ENCODE measurements at regions not wholly inside any gene's neighbourhood (a gene's known extent, or its start where the extent isn't known, plus 50 kb on each side); places are given as distances from the start of the nearest gene placed in this dataset.

DNA sequence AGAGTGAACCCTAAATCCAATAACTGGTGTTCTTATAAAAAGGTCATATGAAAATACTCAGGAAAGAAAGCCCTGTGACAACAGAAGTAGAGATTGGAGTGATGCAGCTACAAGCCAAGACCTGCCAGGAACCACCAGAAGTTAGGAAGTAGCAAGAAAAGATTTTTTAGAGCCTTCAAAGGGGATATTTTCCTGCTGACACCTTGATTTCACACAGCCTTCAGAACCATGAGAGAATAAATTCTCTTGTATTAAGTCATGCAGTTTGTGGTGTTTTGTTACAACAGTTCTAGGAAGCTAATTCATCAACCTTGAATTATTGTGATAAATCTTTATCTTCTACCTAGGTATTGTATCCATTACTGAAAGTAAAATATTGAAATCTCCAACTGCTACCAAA lies 81.0 kb downstream of the HYCC1 start:
- no peak for DNase-seq (ENCODE audit: low spot score)
- Histone ChIP-seq H3K27ac (no peak overlapping the region), H3K9me3 (peaks cover 0 to 5% of the 10 kb centered on the region in 2 donors), H3K36me3 (no peaks in the 10 kb centered on the region), H3K4me1 (peaks cover 0 to 15% of the 10 kb centered on the region in 2 donors), H3K4me3 (no peak overlapping the region), H3K27me3 (no peaks in the 10 kb centered on the region)
- TF ChIP-seq, protein P1, sequence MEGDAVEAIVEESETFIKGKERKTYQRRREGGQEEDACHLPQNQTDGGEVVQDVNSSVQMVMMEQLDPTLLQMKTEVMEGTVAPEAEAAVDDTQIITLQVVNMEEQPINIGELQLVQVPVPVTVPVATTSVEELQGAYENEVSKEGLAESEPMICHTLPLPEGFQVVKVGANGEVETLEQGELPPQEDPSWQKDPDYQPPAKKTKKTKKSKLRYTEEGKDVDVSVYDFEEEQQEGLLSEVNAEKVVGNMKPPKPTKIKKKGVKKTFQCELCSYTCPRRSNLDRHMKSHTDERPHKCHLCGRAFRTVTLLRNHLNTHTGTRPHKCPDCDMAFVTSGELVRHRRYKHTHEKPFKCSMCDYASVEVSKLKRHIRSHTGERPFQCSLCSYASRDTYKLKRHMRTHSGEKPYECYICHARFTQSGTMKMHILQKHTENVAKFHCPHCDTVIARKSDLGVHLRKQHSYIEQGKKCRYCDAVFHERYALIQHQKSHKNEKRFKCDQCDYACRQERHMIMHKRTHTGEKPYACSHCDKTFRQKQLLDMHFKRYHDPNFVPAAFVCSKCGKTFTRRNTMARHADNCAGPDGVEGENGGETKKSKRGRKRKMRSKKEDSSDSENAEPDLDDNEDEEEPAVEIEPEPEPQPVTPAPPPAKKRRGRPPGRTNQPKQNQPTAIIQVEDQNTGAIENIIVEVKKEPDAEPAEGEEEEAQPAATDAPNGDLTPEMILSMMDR (IDR thresholded peaks at IDR 0.05) = no peak

- Histone ChIP-seq H3K4me3 (no peak overlapping the region), H3K36me3 (no peaks in the 10 kb centered on the region), H3K27me3 (no peaks in the 10 kb centered on the region), H3K4me1 (peaks cover 0 to 15% of the 10 kb centered on the region in 2 donors), H3K9me3 (peaks cover 0 to 5% of the 10 kb centered on the region in 2 donors), H3K27ac (no peak overlapping the region)
- TF ChIP-seq, protein P1 (IDR thresholded peaks at IDR 0.05) = no peak
- no peak for DNase-seq (ENCODE audit: low spot score)
Observed at GRCh38 chr7:22931011-22931410, 82.9 kb downstream of the HYCC1 start.

GRCh38 chr7:22922307-22922706 lies 91.6 kb downstream of the HYCC1 start:
- no peak for DNase-seq (ENCODE audit: low spot score)
- TF ChIP-seq, protein P1 (IDR thresholded peaks at IDR 0.05) = no peak
- Histone ChIP-seq H3K4me1 (no peaks in the 10 kb centered on the region), H3K27me3 (no peaks in the 10 kb centered on the region), H3K9me3 (no peaks in the 10 kb centered on the region), H3K4me3 (no peak overlapping the region), H3K36me3 (no peaks in the 10 kb centered on the region), H3K27ac (no peak overlapping the region)

DNA sequence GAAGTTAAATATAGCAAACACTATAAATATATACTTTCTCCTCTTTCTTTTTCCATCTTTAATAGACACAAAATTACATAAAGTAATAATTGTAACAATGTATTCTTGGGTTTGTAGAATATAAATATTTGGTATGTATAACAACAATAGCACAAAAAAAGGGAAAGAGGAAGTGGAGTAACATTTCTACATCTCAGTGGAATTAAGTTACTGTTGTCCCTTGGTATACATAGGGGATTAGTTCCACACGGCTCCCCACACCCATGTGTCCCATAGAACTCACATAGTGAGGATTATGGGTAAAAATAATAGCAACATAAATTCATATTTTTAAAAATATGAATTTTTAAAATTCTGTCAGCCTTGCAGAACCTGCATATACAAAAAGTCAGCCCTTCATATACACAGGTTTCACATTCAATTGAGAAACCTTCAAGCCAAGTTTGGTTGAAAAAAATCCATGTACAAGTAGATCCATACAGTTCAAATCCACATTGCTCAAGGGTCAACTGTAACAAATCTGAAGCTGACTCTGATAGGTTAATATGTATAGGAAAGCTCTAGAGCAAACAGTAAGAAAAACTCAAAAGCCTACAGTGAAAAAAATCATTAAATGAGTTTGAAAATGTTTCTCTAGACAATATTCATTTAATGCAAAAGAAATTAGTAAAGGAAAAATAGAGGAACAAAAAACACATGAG lies 92.4 kb downstream of the HYCC1 start:
- H3K27me3 ChIP-seq = no peaks in the 10 kb centered on the region
- H3K9me3 ChIP-seq = no peaks in the 10 kb centered on the region
- H3K4me3 ChIP-seq = no peak overlapping the region
- no peaks in the 10 kb centered on the region for H3K4me1 ChIP-seq
- no peak for DNase-seq (ENCODE audit: low spot score)
- TF ChIP-seq, protein P1 (IDR thresholded peaks at IDR 0.05) = no peak
- H3K36me3 ChIP-seq = no peaks in the 10 kb centered on the region
- no peak overlapping the region for H3K27ac ChIP-seq

DNA sequence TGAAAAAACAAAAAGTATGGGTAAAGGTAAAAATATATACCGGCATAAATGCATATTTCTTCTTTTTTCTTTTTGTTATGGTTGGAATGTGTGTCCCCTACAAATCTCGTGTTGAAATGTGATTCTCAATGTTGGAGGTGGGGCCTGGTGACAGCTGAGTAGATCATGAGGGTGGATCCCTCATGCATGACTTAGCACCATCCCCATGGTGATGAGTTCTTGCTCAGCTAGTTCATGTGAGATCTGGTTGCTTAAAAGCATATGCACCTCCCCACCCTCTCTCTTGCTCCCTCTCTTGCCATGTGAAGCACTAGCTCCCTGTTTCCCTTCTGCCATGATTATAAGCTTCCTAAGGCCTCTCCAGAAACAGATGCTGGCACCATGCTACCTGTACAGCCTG lies 93.3 kb downstream of the HYCC1 start:
- Histone ChIP-seq H3K36me3 (no peaks in the 10 kb centered on the region), H3K9me3 (no peaks in the 10 kb centered on the region), H3K4me3 (no peak overlapping the region), H3K27ac (no peak overlapping the region), H3K27me3 (no peaks in the 10 kb centered on the region), H3K4me1 (no peaks in the 10 kb centered on the region)
- no peak for DNase-seq (ENCODE audit: low spot score)
- TF ChIP-seq, protein P1 (IDR thresholded peaks at IDR 0.05) = no peak

DNA sequence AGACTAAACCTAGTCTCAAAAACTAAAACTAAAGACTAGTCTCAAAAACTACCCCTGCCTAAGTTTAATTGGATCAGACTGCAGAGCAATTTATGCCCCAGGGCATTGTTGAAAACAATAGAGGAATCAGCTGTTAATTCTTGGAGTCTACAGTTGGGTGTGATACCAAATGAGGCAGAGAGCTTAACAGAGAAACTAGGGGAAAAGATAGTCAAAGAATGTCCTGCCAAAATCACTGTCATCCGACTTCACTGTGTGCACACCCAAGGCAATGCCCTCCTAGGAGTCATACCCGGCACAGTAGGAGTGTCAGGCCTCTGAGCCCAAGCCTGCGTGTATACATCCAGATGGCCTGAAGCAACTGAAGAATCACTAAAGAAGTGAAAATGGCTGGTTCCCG lies 90.5 kb upstream of the TOMM7 start:
- no peaks in the 10 kb centered on the region for H3K27me3 ChIP-seq
- no peak overlapping the region for H3K4me3 ChIP-seq
- TF ChIP-seq, protein P1 (IDR thresholded peaks at IDR 0.05) = no peak
- H3K36me3 ChIP-seq = no peaks in the 10 kb centered on the region
- H3K27ac ChIP-seq = no peak overlapping the region
- H3K4me1 ChIP-seq = peaks cover 0 to 24% of the 10 kb centered on the region in 2 donors
- DNase-seq (ENCODE audit: low spot score) = no peak
- no peaks in the 10 kb centered on the region for H3K9me3 ChIP-seq
